Mucosa of descending colon (tissue), 3 donors: ENCODE measurements at regions not wholly inside any gene's neighbourhood (a gene's known extent, or its start where the extent isn't known, plus 50 kb on each side); places are given as distances from the start of the nearest gene placed in this dataset.

Source experiments
- ATAC-seq: fragments of 200-7000 bp; cut with Tn5 transposase; one replicate; pipeline ENCODE4 v1.9.1; 2020; ENCODE audit warnings: mild to moderate bottlenecking, moderate library complexity
- DNase-seq, 3 donors: peaks; one replicate each; pipeline ENCODE4 v3.0.0-alpha.2; 2020
- H3K36me3 ChIP-seq: fragments of 200-600 bp; one replicate; pipeline ENCODE4 v1.8.0; 2021; ENCODE audit warnings: low read depth, mild to moderate bottlenecking
- H3K4me1 ChIP-seq: fragments of 200-600 bp; one replicate; pipeline ENCODE4 v1.8.0; 2021; ENCODE audit warnings: low read depth, mild to moderate bottlenecking
- H3K4me3 ChIP-seq: fragments of 200-600 bp; one replicate; pipeline ENCODE4 v1.8.0; 2021; ENCODE audit warnings: mild to moderate bottlenecking
- H3K9me3 ChIP-seq: fragments of 200-600 bp; one replicate; pipeline ENCODE4 v1.8.0; 2021; ENCODE audit warnings: mild to moderate bottlenecking
- CTCF ChIP-seq: fragments of 200-600 bp; IDR thresholded peaks from one replicate; pipeline ENCODE4 v1.8.0; 2022; ENCODE audit warnings: antibody characterized with exemption, mild to moderate bottlenecking
- intact Hi-C, 2 donors: fragments of 100-400 bp; cut with DNase I in 1 of 2; cut with micrococcal nuclease in 1 of 2; formaldehyde crosslinking; loops; one replicate each; pipeline versions ENCODE4 v1.11.0 to v1.11.1; 2022; cut with DNase I, micrococcal nuclease
- donor health status: DM: no; HTN: no; CAD: no; lungs with moderate emphysema.
- donor health status: DM: no; HTN: no; CAD: no.
- donor health status: DM: no; HTN: yes; CAD: no.

- DNase-seq (no peak), ATAC-seq (no peak)
- intact Hi-C loops, result no loop called here
- no peak overlapping the region for H3K4me3 ChIP-seq
- TF ChIP-seq CTCF, result no peak
- H3K36me3 ChIP-seq, result no peaks in the 10 kb centered on the region
- H3K4me1 ChIP-seq, result no peaks in the 10 kb centered on the region
- H3K9me3 ChIP-seq, result no peaks in the 10 kb centered on the region
Observed at GRCh38 chr16:80025236-80025635, 424.7 kb upstream of the MAF start.

DNA sequence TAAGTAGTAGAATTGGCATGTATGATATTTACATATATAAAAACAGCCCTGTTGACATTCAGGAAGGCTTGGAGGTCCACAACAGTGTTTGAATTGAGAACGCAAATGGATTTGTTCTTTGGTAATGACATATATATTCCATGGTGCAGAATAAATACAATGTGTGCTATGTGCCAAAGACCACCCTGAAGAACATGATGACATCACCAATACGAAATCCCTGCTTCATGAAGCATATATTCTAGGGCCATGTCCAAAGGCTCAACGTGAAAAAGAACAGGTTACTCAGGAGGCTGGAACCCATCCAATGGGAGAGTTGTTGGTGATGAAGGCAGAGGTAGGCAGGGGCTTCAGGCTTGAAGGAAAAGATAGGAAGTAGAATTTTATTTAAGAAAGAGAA, 423.9 kb upstream of the MAF start:
- Histone ChIP-seq H3K36me3 (no peaks in the 10 kb centered on the region), H3K4me3 (no peak overlapping the region), H3K4me1 (no peaks in the 10 kb centered on the region), H3K9me3 (no peaks in the 10 kb centered on the region)
- ATAC-seq, result no peak
- TF ChIP-seq CTCF, result no peak
- no peak for DNase-seq
- intact Hi-C loops, result no loop called here

DNA sequence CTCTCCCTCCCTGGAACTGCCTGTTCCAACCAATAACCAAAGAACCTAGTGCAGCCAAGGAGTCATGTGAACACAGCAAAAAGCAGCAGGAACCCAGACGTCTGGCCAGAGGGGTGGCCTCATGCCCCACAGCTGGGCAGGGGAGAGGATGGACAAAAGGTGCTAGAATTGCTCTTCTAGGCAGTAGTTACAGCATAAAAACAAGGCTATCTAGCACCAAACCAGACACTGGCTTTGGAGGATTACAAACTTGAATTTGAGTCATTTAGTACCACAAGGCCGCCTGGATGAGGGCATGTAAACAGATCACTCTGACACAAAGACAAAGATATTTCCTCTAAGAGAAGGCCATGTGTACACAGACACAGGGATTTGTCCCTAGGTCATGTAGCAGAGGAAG, 423.3 kb upstream of the MAF start:
- ATAC-seq, result no peak
- no peak for TF ChIP-seq CTCF
- no peaks in the 10 kb centered on the region for H3K4me1 ChIP-seq
- H3K9me3 ChIP-seq, result no peaks in the 10 kb centered on the region
- no peak overlapping the region for H3K4me3 ChIP-seq
- intact Hi-C loops, result no loop called here
- no peaks in the 10 kb centered on the region for H3K36me3 ChIP-seq
- no peak for DNase-seq

- intact Hi-C loops, result no loop called here
- no peaks in the 10 kb centered on the region for H3K4me1 ChIP-seq
- H3K36me3 ChIP-seq, result no peaks in the 10 kb centered on the region
- H3K9me3 ChIP-seq, result no peaks in the 10 kb centered on the region
- no peak for DNase-seq
- no peak for ATAC-seq
- no peak for TF ChIP-seq CTCF
- no peak overlapping the region for H3K4me3 ChIP-seq
Observed at GRCh38 chr16:80019395-80019794, 418.9 kb upstream of the MAF start.

- H3K4me3 ChIP-seq, result no peak overlapping the region
- H3K4me1 ChIP-seq, result no peaks in the 10 kb centered on the region
- DNase-seq (no peak), ATAC-seq (no peak)
- no peaks in the 10 kb centered on the region for H3K9me3 ChIP-seq
- intact Hi-C loops, result no loop called here
- H3K36me3 ChIP-seq, result no peaks in the 10 kb centered on the region
- TF ChIP-seq CTCF, result no peak
Observed at GRCh38 chr16:80018466-80018865, 417.9 kb upstream of the MAF start.

DNA sequence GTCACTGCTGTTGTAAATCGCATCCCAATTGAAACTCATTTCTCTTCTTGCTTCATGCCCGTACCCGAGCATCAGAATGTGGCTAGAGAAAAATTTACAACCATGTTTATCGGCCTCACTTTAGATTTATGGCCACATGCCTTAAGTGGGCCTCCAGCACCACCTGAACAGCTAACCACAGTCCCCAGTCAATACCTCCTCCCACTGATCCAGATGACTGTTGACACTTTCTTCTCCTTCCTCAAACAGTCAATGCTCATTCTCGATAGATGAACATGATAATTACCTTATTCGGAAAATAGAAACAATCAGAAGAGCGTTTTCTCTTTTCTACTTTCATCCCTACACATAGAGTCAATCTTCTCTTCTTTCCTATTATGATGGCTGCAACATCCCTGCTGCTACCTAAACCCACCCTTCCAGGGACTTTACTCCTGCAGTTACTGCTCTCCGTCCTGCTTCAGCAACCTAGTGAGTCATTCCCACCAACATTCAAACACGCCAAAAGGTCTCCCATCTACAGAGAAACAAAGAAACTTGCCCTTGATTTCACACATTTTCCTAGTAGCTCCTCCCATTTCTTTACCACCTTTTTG, 416.3 kb upstream of the MAF start:
- Histone ChIP-seq H3K9me3 (no peaks in the 10 kb centered on the region), H3K36me3 (no peaks in the 10 kb centered on the region), H3K4me1 (no peaks in the 10 kb centered on the region), H3K4me3 (no peak overlapping the region)
- ATAC-seq (no peak), DNase-seq (no peak)
- intact Hi-C loops, result no loop called here
- no peak for TF ChIP-seq CTCF
